ENCODE measurements at regions not wholly inside any gene's neighbourhood (a gene's known extent, or its start where the extent isn't known, plus 50 kb on each side); places are given as distances from the start of the nearest gene placed in this dataset.

- no peak overlapping the region for H3K4me3 ChIP-seq
- intact Hi-C loops (cut with DNase I), result no loop called here
- no peaks in the 10 kb centered on the region for H3K36me3 ChIP-seq
- no peaks in the 10 kb centered on the region for H3K4me1 ChIP-seq
- no peak overlapping the region for H3K27ac ChIP-seq
- peak in 1 of 2 donors; percentile 50 for DNase-seq (ENCODE audit: low spot score in 2 of 2)
- no peaks in the 10 kb centered on the region for H3K27me3 ChIP-seq
- no peak for TF ChIP-seq CTCF (IDR thresholded peaks at IDR 0.05)
- H3K9me3 ChIP-seq, result no peaks in the 10 kb centered on the region
Measured at GRCh38 chr15:69912116-69912515, 185.6 kb downstream of the TLE3 start.

DNA sequence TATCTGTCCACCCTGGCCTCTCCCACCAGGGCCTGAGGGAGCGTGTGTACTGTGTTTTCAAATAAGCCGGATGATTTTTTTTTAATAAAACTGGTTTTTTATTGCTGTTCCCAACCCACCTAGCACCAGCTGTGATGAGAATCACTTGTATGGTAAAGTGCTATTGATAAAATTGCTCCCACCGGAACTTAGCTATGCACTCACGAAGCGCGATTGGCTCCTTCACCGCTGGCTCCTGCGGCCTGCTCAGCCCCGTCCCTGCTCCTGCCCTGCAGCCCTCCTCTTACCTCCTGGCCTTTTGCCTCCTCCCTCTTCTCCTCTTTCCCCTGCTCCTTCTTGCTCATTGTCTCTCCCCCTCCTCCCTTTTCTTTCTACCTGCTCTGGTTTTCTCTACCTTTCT lies 183.7 kb downstream of the TLE3 start:
- Histone ChIP-seq H3K4me3 (no peak overlapping the region), H3K4me1 (no peaks in the 10 kb centered on the region), H3K9me3 (no peaks in the 10 kb centered on the region), H3K36me3 (no peaks in the 10 kb centered on the region), H3K27me3 (no peaks in the 10 kb centered on the region), H3K27ac (no peak overlapping the region)
- TF ChIP-seq CTCF (IDR thresholded peaks at IDR 0.05), result no peak
- DNase-seq (ENCODE audit: low spot score in 2 of 2), result peak in 1 of 2 donors; percentile 18
- intact Hi-C loops (cut with DNase I), result no loop called here

- Histone ChIP-seq H3K4me3 (no peak overlapping the region), H3K4me1 (no peaks in the 10 kb centered on the region), H3K27ac (no peak overlapping the region), H3K9me3 (no peaks in the 10 kb centered on the region), H3K36me3 (no peaks in the 10 kb centered on the region), H3K27me3 (no peaks in the 10 kb centered on the region)
- peak in 1 of 2 donors; percentile 28 for DNase-seq (ENCODE audit: low spot score in 2 of 2)
- intact Hi-C loops (cut with DNase I), result no loop called here
- TF ChIP-seq CTCF (IDR thresholded peaks at IDR 0.05), result no peak
Measured at GRCh38 chr15:69914960-69915359, 182.8 kb downstream of the TLE3 start.

- Histone ChIP-seq H3K9me3 (no peaks in the 10 kb centered on the region), H3K4me1 (no peaks in the 10 kb centered on the region), H3K27ac (no peak overlapping the region), H3K36me3 (no peaks in the 10 kb centered on the region), H3K27me3 (no peaks in the 10 kb centered on the region), H3K4me3 (no peak overlapping the region)
- intact Hi-C loops (cut with DNase I), result no loop called here
- peak in 1 of 2 donors; percentile 38 for DNase-seq (ENCODE audit: low spot score in 2 of 2)
- no peak for TF ChIP-seq CTCF (IDR thresholded peaks at IDR 0.05)
Measured at GRCh38 chr15:69916169-69916785, 181.4 kb downstream of the TLE3 start.

GRCh38 chr15:69917056-69917455 lies 180.7 kb downstream of the TLE3 start:
- intact Hi-C loops (cut with DNase I), result no loop called here
- no peaks in the 10 kb centered on the region for H3K4me1 ChIP-seq
- no peaks in the 10 kb centered on the region for H3K27me3 ChIP-seq
- no peak overlapping the region for H3K4me3 ChIP-seq
- H3K27ac ChIP-seq, result no peak overlapping the region
- DNase-seq (ENCODE audit: low spot score in 2 of 2), result no peak
- H3K36me3 ChIP-seq, result no peaks in the 10 kb centered on the region
- no peaks in the 10 kb centered on the region for H3K9me3 ChIP-seq
- TF ChIP-seq CTCF (IDR thresholded peaks at IDR 0.05), result no peak

DNA sequence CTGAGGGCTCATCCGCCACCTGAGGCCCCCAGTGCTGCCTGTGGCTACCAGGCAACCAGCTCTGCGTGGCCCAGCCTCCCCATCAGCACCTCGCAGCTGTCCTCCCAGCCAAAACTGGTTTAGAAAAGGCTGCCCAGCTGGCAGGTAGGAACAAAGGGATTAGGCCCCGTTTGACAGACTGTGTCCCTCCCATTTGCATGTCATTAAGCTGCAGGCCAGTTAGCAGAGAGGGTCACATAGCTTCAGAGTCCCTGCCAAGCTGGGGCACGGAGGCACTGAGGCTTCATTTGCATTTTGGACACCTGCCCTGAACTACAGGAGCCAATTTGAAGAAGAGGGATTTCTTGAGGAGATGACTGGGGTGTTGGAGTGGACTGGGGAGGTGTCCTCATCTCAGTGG lies 177.9 kb downstream of the TLE3 start:
- TF ChIP-seq CTCF (IDR thresholded peaks at IDR 0.05), result no peak
- no peak overlapping the region for H3K27ac ChIP-seq
- intact Hi-C loops (cut with DNase I), result no loop called here
- H3K36me3 ChIP-seq, result no peaks in the 10 kb centered on the region
- no peaks in the 10 kb centered on the region for H3K4me1 ChIP-seq
- DNase-seq (ENCODE audit: low spot score in 2 of 2), result peak in 1 of 2 donors; percentile 33
- no peaks in the 10 kb centered on the region for H3K27me3 ChIP-seq
- peaks cover 7% of the 10 kb centered on the region in 2 donors for H3K9me3 ChIP-seq
- no peak overlapping the region for H3K4me3 ChIP-seq
